Fibroblast of the aortic adventitia (primary cell): ENCODE measurements at regions not wholly inside any gene's neighbourhood (a gene's known extent, or its start where the extent isn't known, plus 50 kb on each side); places are given as distances from the start of the nearest gene placed in this dataset.

ENCODE experiments used
- DNase-seq: peaks from one replicate; pipeline ENCODE4 v3.0.0-alpha.2; 2010; ENCODE audit warnings: low read depth
- H3K4me3 ChIP-seq: 2 replicates; pipeline ENCODE4 v1.5.1; 2011; ENCODE audit warnings: low read depth, mild to moderate bottlenecking, control low read depth, low read length, moderate library complexity
- CTCF ChIP-seq: IDR thresholded peaks from 2 replicates; pipeline ENCODE4 v1.5.1; 2011; ENCODE audit warnings: mild to moderate bottlenecking, low read length, control low read depth, inconsistent platforms; ENCODE audit not compliant: insufficient read depth

- DNase-seq, result peak; percentile 42
- H3K4me3 ChIP-seq, result no peak overlapping the region
- no peak for TF ChIP-seq CTCF
Measured at GRCh38 chr11:113634940-113635575, 71.0 kb downstream of the TMPRSS5 start.

GRCh38 chr11:113632981-113633380, 73.1 kb downstream of the TMPRSS5 start:
- TF ChIP-seq CTCF, result no peak
- DNase-seq, result peak; percentile 76
- H3K4me3 ChIP-seq, result no peak overlapping the region

DNA sequence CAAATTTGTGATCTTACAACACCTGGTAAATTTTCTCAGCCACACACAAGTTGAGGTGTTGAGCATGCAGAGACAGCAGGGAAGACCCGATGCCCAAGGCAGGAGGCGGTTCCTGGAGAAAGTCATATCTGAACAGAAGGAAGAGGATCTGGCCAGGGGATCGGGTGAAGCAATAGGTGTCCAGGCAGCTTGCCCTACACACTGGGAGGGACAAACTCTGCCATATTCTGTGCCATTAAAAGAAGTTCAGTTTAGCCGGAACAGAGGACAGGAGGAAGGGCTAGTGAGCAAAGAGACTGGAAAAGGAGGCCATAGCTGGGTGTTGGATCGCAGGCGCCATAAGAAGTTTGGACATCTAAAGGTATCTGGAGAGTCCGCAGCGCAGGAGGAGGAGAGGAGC, 76.5 kb downstream of the TMPRSS5 start:
- no peak overlapping the region for H3K4me3 ChIP-seq
- DNase-seq, result no peak
- TF ChIP-seq CTCF, result no peak

GRCh38 chr11:113628912-113629311, 77.2 kb downstream of the TMPRSS5 start:
- no peak for TF ChIP-seq CTCF
- no peak for DNase-seq
- H3K4me3 ChIP-seq, result no peak overlapping the region

DNA sequence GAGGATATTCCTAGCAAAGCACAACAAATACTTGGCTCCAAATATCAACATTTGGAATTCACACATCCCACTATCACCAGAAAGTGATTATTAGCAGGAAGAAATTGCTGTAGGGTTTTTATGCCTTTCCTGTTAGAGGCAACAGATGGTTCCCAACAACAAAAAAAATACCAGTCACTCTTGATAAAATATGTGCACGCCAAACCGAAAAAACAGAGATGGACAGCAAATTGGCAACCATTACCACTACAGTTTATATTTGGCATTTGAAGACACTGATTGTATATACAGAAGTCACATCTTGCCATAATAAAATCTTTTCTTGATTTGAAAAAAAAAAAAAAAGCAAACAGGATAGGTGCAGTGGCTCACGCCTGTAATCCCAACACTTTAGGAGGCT, 78.2 kb downstream of the TMPRSS5 start:
- no peak for DNase-seq
- no peak for TF ChIP-seq CTCF
- H3K4me3 ChIP-seq, result no peak overlapping the region

- no peak for DNase-seq
Measured at GRCh38 chr11:113627297-113627696, 78.8 kb downstream of the TMPRSS5 start.

More at GRCh38 chr11:113627297-113627696, 78.8 kb downstream of the TMPRSS5 start:
- TF ChIP-seq CTCF, result no peak
- no peak overlapping the region for H3K4me3 ChIP-seq
